HG03280 (cell line): ENCODE measurements at regions not wholly inside any gene's neighbourhood (a gene's known extent, or its start where the extent isn't known, plus 50 kb on each side); places are given as distances from the start of the nearest gene placed in this dataset.

Experiments used
- ATAC-seq: cut with Tn5 transposase; IDR thresholded peaks from one replicate; pipeline ENCODE4 v1.9.1; 2021; ENCODE audit warnings: mild to moderate bottlenecking, moderate library complexity; ENCODE audit not compliant: unreplicated experiment

GRCh38 chr2:9106338-9107167, 100.1 kb upstream of the ASAP2 start:
- ATAC-seq = no peak

- no peak for ATAC-seq
Observed at GRCh38 chr2:9105601-9106337, 100.8 kb upstream of the ASAP2 start.

GRCh38 chr2:9103663-9104277, 100.3 kb upstream of the MBOAT2 start:
- ATAC-seq = no peak

DNA sequence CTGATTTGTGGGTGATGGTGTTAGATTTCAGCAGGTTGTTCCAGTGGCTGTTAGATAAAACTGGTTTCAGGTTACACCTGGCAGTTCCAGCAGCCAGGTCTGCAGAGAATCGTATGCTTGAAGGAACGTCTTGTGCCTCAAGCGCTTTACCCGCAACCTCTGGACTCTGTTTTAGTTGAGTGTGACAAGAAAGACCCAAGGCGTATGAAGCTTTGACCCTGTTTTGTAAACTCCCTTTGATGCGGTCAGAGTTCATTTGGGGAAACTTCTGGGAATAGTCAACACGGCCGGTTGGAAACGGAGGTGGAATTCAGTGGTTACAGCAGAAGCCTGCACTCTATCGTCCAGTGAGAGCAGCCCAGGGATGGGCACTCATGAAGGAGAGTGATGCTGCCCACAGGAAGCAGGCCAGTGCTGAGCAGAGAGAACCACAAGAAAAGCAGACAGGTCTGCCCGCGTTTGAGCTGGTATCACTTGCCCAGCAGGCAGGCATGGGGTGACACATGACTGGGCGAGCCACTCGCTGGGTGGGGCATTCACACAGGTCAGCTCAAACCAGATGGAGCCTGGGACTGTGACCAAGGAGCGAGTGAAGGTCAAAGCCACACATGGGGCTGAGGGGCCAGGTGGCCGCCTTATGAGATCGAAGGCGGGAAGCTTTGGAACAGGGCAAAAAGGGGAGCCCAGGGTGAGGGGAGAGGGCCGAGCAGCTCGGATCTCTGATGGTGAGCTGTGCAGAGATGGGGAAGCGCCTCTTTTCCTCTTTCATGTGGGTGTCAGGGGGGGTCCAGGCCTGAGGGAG, 99.6 kb upstream of the MBOAT2 start:
- no peak for ATAC-seq

DNA sequence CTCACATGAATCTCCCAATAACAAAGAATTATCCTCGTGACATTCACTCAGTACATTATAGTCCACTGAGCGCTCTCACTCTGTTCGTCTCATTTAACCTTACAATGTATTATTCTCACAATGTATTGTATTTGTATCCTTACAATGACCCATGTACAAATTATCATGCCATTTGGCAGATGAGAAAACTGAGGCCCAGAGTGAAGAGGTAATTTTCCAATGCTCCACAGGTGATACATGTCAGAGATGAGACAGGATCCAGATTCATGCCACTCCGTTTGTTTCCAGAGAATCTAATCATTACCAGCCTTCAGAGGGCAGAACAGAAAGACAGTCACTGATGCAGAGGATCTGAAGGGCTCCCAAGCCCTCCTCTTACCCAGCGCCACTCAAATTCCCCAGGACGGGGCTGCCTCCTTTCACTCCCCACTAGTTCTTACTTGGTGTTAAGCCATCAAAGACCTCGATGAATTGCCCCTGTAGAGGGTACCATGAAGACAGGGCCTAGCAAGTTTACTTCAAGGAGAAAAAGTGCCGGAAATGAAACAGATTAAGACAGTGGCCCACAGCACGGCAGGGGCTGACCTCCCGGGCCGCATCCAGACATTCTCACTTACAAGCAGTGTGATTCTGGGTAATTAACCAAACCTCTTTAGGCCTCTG, 98.4 kb upstream of the MBOAT2 start:
- no peak for ATAC-seq

GRCh38 chr2:9100080-9100876, 96.8 kb upstream of the MBOAT2 start:
- no peak for ATAC-seq

DNA sequence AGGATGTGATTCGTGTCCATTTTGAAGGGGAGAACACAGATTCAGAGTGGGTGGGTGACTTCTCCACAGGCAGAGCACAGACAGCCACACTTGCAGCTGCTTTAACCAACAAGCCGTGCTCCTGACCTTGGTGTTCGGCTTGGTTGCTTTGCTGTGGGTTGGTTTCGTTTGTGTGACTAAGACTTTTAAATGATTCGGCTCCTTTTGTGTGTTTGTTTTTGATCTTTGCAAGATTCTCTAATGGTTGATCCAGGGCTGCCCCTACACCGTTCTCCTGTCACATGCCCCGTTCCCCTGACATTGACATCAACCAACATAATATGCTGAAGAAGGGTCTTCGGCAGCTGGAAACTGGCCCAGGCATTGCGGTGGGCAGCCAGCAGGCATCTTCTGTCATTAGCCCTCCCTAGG, 95.9 kb upstream of the MBOAT2 start:
- ATAC-seq = peak; percentile 47

- ATAC-seq = no peak
Observed at GRCh38 chr2:9097892-9098291, 94.4 kb upstream of the MBOAT2 start.

DNA sequence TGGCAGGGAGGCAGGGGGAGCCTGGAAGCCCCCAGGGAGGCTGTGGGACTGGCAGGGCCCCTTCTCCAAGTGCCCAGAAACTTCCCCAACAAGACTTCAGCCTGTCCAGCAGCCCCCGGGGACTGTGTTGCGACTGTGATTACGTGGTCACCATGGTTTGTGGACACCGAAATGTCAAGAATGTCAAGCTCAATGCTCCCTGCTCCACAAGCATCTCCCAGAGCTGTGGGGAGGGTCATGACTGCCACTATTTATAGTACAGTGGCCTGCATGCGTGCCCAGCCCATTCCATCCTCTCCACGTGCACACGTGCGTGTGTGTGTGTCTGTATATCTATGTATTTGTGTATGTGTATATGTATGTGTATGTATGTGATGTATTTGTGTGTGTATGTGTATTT, 93.8 kb upstream of the MBOAT2 start:
- no peak for ATAC-seq

DNA sequence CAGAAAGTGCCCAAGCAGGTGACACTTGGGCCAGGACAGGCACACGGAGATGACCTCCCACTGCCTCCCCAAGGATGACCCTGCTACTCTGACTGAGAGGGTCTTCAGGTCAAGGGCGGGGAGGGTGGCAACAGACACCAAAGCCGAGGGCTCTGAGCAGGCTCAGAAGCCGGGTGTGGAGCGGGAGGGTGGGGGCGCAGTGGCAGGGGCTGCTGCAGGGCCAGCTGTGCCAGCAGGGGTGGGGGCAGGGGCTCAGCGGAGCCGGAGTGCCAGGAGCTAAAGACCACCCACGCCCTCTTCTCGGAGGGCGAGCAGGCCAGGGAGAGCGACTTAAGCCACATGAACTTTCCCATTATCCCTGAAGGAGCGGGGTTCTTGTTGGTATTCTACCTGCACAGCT, 93.3 kb upstream of the MBOAT2 start:
- no peak for ATAC-seq

GRCh38 chr2:9095690-9096089, 92.2 kb upstream of the MBOAT2 start:
- ATAC-seq = no peak

DNA sequence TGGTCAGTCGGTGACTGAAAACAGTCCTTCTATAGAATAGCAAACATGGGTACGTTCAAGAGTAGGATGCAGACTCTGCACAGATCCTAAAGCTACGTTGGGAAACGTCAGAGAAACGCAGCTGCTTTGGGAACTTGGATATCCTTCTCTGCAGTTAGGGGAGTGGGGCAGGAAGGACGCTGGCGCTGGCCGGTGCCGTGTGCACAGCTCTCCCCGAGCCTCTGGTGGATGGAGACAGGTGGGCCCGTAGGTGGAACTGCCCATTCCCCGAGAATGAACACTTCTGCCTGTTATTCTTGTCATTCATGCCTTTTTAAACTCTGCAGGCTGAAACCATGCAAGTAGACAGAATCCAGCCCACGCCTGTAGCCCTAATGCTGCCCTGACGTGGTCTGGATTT, 91.7 kb upstream of the MBOAT2 start:
- ATAC-seq = no peak

- no peak for ATAC-seq
Observed at GRCh38 chr2:9094117-9094516, 90.6 kb upstream of the MBOAT2 start.

DNA sequence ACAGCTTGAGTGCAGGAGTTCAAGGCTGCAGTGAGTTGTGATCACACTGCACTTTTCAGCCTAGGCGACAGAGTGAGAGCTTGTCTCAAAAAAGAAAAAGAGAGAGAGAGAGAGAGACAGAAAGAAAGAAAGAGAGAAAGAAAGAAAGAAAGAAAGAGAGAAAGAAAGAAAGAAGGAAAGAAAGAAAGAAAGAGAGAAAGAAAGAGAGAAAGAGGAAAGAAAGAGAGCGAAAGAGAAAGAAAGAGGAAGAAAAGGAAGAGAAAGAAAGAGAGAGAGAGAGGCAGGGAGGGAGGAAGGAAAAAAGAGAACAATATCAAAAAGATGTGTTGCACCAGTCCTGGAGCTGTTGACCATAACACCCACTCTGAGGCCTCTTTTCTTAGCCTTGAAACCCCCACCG, 89.8 kb upstream of the MBOAT2 start:
- ATAC-seq = no peak

DNA sequence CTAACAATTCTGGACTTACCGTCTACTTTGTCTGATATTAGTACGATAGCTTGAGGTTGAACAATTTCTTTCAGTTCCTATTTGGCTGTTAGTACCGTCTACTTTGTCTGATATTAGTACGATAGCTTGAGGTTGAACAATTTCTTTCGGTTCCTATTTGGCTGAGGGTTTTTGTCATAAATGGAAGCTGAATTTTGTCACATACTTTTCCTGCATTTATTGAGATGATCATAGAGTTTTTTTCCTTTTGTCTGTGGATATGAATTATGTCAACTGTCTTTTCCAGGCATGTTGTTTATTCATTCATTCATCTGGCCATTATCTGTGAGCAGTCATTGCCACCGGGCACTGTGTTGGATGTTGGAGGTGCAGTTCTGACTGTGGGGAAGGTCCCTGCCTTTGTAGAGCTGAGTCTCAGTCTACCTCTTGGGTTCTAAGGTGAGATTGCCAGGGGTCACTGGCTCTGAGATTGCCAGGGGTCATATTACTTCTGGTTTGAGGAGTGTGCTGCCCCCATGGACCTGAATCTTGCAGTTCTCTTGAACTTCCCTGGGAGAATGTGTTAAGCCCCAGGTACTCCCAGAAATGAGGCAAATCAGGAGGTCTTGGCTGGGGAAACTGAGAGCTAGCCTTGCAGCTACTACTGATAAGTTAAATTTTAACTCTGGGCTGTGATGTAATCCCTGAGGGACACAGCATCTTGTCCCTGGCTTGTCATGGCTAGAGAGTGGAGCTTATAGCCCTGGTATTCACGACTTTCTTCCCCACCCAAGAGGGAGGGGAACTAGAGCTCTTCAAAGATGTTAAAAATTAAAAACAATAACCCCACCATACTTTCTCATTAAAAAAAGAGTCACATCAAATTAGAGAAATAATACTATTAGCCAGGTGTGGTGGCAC, 89.1 kb upstream of the MBOAT2 start:
- peak; percentile 84 for ATAC-seq

DNA sequence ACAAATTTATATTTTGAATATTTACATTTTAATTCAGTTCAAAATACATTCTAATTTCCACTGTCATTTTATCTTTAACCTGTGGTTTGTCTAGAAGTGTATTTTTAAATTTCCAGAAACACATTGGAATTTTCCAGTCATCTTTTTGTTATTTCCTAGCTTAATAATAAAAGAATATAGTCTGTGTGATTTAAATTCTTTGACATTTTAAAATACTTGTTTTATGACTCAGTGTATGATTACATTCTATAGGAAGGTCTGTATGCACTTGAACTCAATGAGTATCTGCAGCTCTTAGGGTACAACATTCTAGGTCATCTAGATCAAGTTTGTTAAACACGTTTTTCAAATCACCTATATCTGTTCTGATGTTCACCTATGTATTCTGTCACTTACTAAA, 88.3 kb upstream of the MBOAT2 start:
- ATAC-seq = no peak

DNA sequence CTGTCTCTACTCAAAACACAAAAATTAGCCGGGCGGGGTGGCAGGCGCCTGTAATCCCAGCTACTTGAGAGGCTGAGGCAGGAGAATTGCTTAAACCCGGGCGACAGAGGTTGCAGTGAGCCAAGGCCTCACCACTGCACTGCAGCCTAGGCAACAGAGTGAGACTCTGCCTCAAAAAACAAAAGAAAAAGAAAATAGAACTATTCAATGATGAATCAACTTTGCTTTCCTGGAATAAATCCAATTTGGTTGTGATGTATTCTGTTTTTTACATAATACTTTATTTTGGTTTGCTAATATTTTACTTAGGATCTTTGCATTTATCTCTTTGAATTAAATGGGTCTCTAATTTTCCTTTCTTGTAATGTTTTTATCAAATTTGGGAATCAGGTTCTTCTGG, 86.3 kb upstream of the MBOAT2 start:
- no peak for ATAC-seq

- no peak for ATAC-seq
Observed at GRCh38 chr2:9087121-9087681, 83.7 kb upstream of the MBOAT2 start.
